Glutamatergic neuron (in vitro differentiated cells): ENCODE measurements at regions not wholly inside any gene's neighbourhood (a gene's known extent, or its start where the extent isn't known, plus 50 kb on each side); places are given as distances from the start of the nearest gene placed in this dataset.

Source experiments
- DNase-seq: peaks from one replicate; pipeline ENCODE4 v3.0.0; 2022
- H3K27ac Mint-ChIP-seq: one replicate; pipeline ENCODE4 v1.8.0; 2020; ENCODE audit warnings: mild to moderate bottlenecking, mixed read lengths, inconsistent platforms; ENCODE audit not compliant: unreplicated experiment
- H3K27me3 Mint-ChIP-seq: one replicate; pipeline ENCODE4 v1.8.0; 2020; ENCODE audit warnings: mild to moderate bottlenecking, moderate library complexity, mixed read lengths, inconsistent platforms; ENCODE audit not compliant: unreplicated experiment
- H3K36me3 Mint-ChIP-seq: one replicate; pipeline ENCODE4 v1.8.0; 2020; ENCODE audit warnings: mild to moderate bottlenecking, mixed read lengths, inconsistent platforms; ENCODE audit not compliant: unreplicated experiment
- H3K4me1 Mint-ChIP-seq: one replicate; pipeline ENCODE4 v1.8.0; 2020; ENCODE audit warnings: mild to moderate bottlenecking, low read depth, mixed read lengths, inconsistent platforms; ENCODE audit not compliant: unreplicated experiment
- H3K4me3 Mint-ChIP-seq: one replicate; pipeline ENCODE4 v1.8.0; 2020; ENCODE audit warnings: mild to moderate bottlenecking, mixed read lengths, inconsistent platforms; ENCODE audit not compliant: unreplicated experiment
- H3K9me3 Mint-ChIP-seq: one replicate; pipeline ENCODE4 v1.8.0; 2020; ENCODE audit warnings: mild to moderate bottlenecking, moderate library complexity, mixed read lengths, inconsistent platforms; ENCODE audit not compliant: unreplicated experiment
- CTCF ChIP-seq: fragments of 200-600 bp; sonication (generic); IDR thresholded peaks from one replicate; pipeline ENCODE4 v1.5.0; 2021; ENCODE audit not compliant: partially characterized antibody, unreplicated experiment

GRCh38 chr19:28519952-28520861 lies 692.7 kb downstream of the UQCRFS1 start:
- no peak for DNase-seq
- Mint-ChIP-seq H3K27ac (no peak overlapping the region), H3K9me3 (no peaks in the 10 kb centered on the region), H3K4me3 (no peak overlapping the region), H3K36me3 (no peaks in the 10 kb centered on the region), H3K4me1 (no peaks in the 10 kb centered on the region), H3K27me3 (peaks cover 1% of the 10 kb centered on the region)
- no peak for TF ChIP-seq CTCF

- H3K4me1 Mint-ChIP-seq, result no peaks in the 10 kb centered on the region
- TF ChIP-seq CTCF, result no peak
- H3K36me3 Mint-ChIP-seq, result no peaks in the 10 kb centered on the region
- peaks cover 1% of the 10 kb centered on the region for H3K27me3 Mint-ChIP-seq
- no peak overlapping the region for H3K4me3 Mint-ChIP-seq
- no peak overlapping the region for H3K27ac Mint-ChIP-seq
- no peak for DNase-seq
- H3K9me3 Mint-ChIP-seq, result no peaks in the 10 kb centered on the region
Measured at GRCh38 chr19:28519218-28519779, 693.7 kb downstream of the UQCRFS1 start.

GRCh38 chr19:28516415-28516872 lies 696.5 kb downstream of the UQCRFS1 start:
- Mint-ChIP-seq H3K36me3 (no peaks in the 10 kb centered on the region), H3K27me3 (peaks cover 1% of the 10 kb centered on the region), H3K9me3 (no peaks in the 10 kb centered on the region), H3K4me3 (no peak overlapping the region), H3K27ac (no peak overlapping the region), H3K4me1 (no peaks in the 10 kb centered on the region)
- DNase-seq, result no peak
- no peak for TF ChIP-seq CTCF

GRCh38 chr19:28514166-28514565 lies 698.8 kb downstream of the UQCRFS1 start:
- Mint-ChIP-seq H3K4me1 (no peaks in the 10 kb centered on the region), H3K27ac (no peak overlapping the region), H3K9me3 (no peaks in the 10 kb centered on the region), H3K36me3 (no peaks in the 10 kb centered on the region), H3K4me3 (no peak overlapping the region), H3K27me3 (peaks cover 1% of the 10 kb centered on the region)
- no peak for DNase-seq
- no peak for TF ChIP-seq CTCF

GRCh38 chr19:28511655-28512054 lies 701.3 kb downstream of the UQCRFS1 start:
- H3K27me3 Mint-ChIP-seq, result no peaks in the 10 kb centered on the region
- H3K4me3 Mint-ChIP-seq, result no peak overlapping the region
- H3K9me3 Mint-ChIP-seq, result no peaks in the 10 kb centered on the region
- no peak for DNase-seq
- TF ChIP-seq CTCF, result no peak
- H3K36me3 Mint-ChIP-seq, result peaks cover 4% of the 10 kb centered on the region
- H3K27ac Mint-ChIP-seq, result no peak overlapping the region
- H3K4me1 Mint-ChIP-seq, result no peaks in the 10 kb centered on the region
